Endometrium (tissue), 2 donors: ENCODE measurements at regions not wholly inside any gene's neighbourhood (a gene's known extent, or its start where the extent isn't known, plus 50 kb on each side); places are given as distances from the start of the nearest gene placed in this dataset.

Source experiments
- FAIRE-seq: peaks from 2 replicates; lab custom pipeline; 2012; peaks lifted over from hg19 to GRCh38; lab: Jason Lieb, UNC
- donor health status: control.
- donor health status: control.

- no peak for FAIRE-seq
Measured at GRCh38 chr2:42932271-42933151, 140.1 kb upstream of the HAAO start.

- no peak for FAIRE-seq
Measured at GRCh38 chr2:42931818-42932195, 139.4 kb upstream of the HAAO start.

GRCh38 chr2:42931146-42931817 is 138.9 kb upstream of the HAAO start:
- no peak for FAIRE-seq

GRCh38 chr2:42930025-42930581 is 137.7 kb upstream of the HAAO start:
- peak; percentile 71 for FAIRE-seq

GRCh38 chr2:42929546-42930024 is 137.2 kb upstream of the HAAO start:
- no peak for FAIRE-seq

- no peak for FAIRE-seq
Measured at GRCh38 chr2:42928692-42929545, 136.5 kb upstream of the HAAO start.

- FAIRE-seq = no peak
Measured at GRCh38 chr2:42928161-42928691, 135.8 kb upstream of the HAAO start.

GRCh38 chr2:42927334-42928160 is 135.2 kb upstream of the HAAO start:
- peak; percentile 46 for FAIRE-seq

- FAIRE-seq = no peak
Measured at GRCh38 chr2:42926434-42927333, 134.3 kb upstream of the HAAO start.

GRCh38 chr2:42925742-42926433 is 133.5 kb upstream of the HAAO start:
- FAIRE-seq = no peak

GRCh38 chr2:42924418-42924886 is 132.1 kb upstream of the HAAO start:
- no peak for FAIRE-seq

GRCh38 chr2:42923580-42924417 is 131.4 kb upstream of the HAAO start:
- no peak for FAIRE-seq

GRCh38 chr2:42922790-42923579 is 130.6 kb upstream of the HAAO start:
- FAIRE-seq = no peak

- FAIRE-seq = no peak
Measured at GRCh38 chr2:42922293-42922692, 129.9 kb upstream of the HAAO start.

- FAIRE-seq = no peak
Measured at GRCh38 chr2:42921721-42922120, 129.3 kb upstream of the HAAO start.

GRCh38 chr2:42921147-42921520 is 128.8 kb upstream of the HAAO start:
- FAIRE-seq = no peak

- no peak for FAIRE-seq
Measured at GRCh38 chr2:42920446-42921146, 128.2 kb upstream of the HAAO start.
